ENCODE measurements at regions not wholly inside any gene's neighbourhood (a gene's known extent, or its start where the extent isn't known, plus 50 kb on each side); places are given as distances from the start of the nearest gene placed in this dataset.
"Not testable (repeated sequence)": the region's sequence is repeated elsewhere in the genome, so short reads cannot be mapped to it uniquely, and the experiment has no call there.

DNA sequence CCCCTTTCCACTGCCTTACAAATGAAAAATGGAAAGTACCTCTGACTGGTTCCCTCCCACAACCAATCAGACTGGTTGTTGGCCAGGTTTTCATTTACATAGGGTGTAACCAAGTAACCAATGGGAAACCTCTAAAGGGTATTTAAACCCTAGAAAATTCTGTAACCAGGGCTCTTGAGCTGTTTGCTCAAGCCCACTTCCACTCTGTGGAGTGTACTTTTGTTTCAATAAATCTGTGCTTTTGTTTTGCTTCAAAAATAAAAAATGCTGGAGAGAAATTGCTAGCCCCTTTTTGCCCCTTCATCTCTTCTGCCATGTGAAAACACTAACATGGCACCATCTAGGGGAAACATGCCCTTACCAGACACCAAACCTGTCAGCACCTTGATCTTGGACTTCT, 129.5 kb downstream of the AHR start:
- H3K27me3 Mint-ChIP-seq, result peaks cover 3% of the 10 kb centered on the region
- peaks cover 15% of the 10 kb centered on the region for H3K9me3 Mint-ChIP-seq (ENCODE audit: low read depth)
- no peak overlapping the region for H3K27ac Mint-ChIP-seq
- H3K4me1 Mint-ChIP-seq (ENCODE audit: low read depth), result no peaks in the 10 kb centered on the region
- H3K36me3 Mint-ChIP-seq, result no peaks in the 10 kb centered on the region
- H3K4me3 Mint-ChIP-seq, result no peak overlapping the region

DNA sequence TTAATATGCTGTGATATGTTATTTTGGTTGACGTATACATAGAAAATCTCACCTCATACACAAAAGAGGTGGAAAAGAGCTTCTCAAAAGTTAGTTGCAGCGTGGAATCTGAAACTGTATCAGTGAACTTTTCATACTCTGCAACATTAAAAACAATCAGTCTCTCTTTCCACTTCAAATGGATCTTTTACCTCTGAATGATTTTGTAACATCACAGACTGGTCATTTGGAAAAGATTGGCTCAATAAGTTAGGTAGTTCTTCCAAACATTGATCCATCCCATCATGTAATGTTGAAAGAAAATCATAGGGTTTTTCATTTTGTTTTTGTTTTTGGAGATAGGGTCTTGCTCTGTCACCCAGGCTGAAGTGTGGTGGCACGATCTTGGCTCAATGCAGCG, 131.1 kb downstream of the AHR start:
- Mint-ChIP-seq H3K36me3 (no peaks in the 10 kb centered on the region), H3K27me3 (peaks cover 3% of the 10 kb centered on the region), H3K27ac (no peak overlapping the region), H3K9me3 (ENCODE audit: low read depth) (peaks cover 15% of the 10 kb centered on the region), H3K4me1 (ENCODE audit: low read depth) (no peaks in the 10 kb centered on the region), H3K4me3 (no peak overlapping the region)

DNA sequence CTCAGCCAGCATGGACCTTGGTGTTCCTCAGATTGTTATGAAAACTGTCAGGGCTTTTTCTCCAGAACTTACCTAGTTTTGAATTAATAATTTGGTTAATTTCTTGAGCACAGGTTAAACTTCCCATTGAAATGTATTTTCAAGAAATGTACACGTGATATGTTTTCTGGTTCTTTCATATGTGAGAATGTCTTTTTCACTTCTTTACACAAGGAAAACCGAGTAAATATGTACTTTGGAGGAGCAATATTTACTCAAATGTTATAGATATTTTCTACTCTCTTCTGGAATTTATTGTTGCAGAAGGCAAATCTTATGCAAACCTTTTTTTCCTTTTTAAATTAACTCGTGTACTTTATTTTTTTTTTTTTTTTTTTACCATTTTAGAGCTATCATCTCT, 134.3 kb downstream of the AHR start:
- no peak overlapping the region for H3K4me3 Mint-ChIP-seq
- H3K9me3 Mint-ChIP-seq (ENCODE audit: low read depth), result peaks cover 13% of the 10 kb centered on the region
- H3K4me1 Mint-ChIP-seq (ENCODE audit: low read depth), result no peaks in the 10 kb centered on the region
- peaks cover 2% of the 10 kb centered on the region for H3K27me3 Mint-ChIP-seq
- H3K36me3 Mint-ChIP-seq, result no peaks in the 10 kb centered on the region
- no peak overlapping the region for H3K27ac Mint-ChIP-seq

DNA sequence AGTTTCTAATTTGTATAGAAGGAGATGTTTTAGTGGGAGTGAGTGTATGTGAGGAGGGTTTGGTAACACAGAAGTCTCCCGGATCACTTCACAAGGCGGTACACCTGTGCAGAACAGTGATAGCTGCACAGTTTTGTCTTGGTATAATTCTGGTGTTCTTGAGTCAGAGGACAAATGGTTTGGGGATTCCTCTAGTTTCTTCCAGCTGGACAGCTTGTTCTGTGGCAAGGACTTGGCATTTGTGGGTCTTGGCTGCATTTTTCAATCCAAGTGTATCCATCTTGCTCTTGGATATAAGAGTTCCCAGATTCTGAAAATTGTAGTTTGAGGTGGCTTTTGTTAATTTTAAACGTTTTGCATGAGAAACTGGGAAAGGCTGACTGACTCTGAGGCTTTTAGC, 135.7 kb downstream of the AHR start:
- Mint-ChIP-seq H3K4me1 (ENCODE audit: low read depth) (no peaks in the 10 kb centered on the region), H3K36me3 (no peaks in the 10 kb centered on the region), H3K9me3 (ENCODE audit: low read depth) (peaks cover 5% of the 10 kb centered on the region), H3K27me3 (peaks cover 2% of the 10 kb centered on the region), H3K27ac (no peak overlapping the region), H3K4me3 (no peak overlapping the region)

DNA sequence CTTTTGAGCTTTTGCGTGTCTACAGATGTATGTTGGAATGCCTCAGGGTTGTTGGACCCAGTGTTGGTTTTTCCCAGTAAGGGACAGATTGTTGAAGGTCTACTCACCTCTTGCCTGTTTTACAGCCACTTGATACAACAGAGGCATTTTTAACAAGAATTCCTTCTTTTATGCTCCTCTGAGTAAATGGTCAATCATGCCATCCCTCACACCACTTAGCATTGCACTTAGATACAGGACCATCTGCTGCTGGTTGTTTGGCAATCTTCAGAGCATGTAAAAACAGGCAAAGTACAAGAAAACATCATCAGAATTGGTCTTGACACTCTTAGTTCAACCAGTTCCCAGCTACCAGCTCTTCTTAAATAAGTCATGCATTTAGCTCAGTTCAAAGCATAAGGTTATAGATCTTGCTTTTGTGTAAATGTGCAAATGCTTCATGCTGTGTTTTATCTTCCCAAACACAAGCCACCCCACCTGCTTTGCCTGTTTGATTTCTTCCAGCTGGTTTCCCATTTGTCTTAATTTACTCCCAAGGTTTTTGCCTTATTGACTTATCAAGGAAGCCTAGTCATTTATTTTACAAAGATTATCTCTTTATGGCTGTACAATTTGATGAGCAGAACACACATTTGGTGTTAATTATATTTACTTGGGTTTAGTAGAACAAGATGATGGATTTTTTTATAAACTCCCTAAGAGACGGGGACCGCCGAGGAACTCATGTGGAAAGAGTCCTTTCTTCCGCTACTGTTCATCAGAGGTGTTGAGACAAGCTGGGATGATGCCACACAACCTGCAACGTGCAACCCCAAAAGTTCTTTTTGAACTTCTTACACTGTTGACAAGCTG, 136.6 kb downstream of the AHR start:
- H3K27me3 Mint-ChIP-seq, result peaks cover 2% of the 10 kb centered on the region

DNA sequence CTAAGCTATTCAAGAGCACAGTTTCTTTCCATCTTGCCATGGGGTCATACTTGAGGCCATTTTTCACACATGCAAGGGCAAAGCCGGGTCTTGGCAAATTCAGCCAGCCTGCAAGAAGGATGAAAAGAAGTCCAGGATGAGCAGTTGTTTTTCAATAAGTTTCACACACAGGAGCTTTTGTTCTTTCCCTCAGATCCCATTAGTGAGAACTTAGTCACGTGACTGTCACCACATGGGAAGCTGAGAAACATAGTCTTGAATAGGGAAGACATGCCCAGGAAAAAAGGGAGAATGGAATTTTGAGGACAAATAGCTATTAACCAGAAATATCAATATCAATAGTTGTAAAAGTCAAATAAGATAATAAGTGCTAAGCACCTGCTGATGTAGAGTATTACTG, 137.7 kb downstream of the AHR start:
- Mint-ChIP-seq H3K4me1 (ENCODE audit: low read depth) (peaks cover 5% of the 10 kb centered on the region), H3K27me3 (peaks cover 2% of the 10 kb centered on the region), H3K27ac (no peak overlapping the region), H3K9me3 (ENCODE audit: low read depth) (peaks cover 6% of the 10 kb centered on the region), H3K36me3 (peaks cover 2% of the 10 kb centered on the region), H3K4me3 (no peak overlapping the region)

More for the DNA sequence above, 136.6 kb downstream of the AHR start:
- H3K4me3 Mint-ChIP-seq, result no peak overlapping the region
- no peaks in the 10 kb centered on the region for H3K9me3 Mint-ChIP-seq (ENCODE audit: low read depth)
- no peaks in the 10 kb centered on the region for H3K4me1 Mint-ChIP-seq (ENCODE audit: low read depth)
- no peaks in the 10 kb centered on the region for H3K36me3 Mint-ChIP-seq
- no peak overlapping the region for H3K27ac Mint-ChIP-seq

DNA sequence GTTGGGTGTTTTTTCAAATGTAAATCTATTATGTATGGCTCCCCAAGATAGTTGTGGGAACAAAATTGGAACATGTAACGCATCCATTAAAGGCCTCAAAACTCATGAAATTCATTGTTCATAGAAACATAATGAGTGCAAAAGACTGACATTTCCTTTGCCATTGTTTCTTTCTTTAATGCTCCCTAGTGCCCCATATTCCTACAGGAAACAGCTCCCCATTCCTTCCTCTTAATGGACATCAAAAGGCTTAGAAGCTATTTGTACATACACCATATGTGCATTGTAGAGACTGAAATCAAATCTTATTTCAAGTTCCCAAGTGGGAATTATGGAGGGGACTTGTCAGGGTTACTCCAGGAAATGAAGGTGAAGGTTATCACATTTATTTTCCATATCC, 139.1 kb downstream of the AHR start:
- H3K36me3 Mint-ChIP-seq, result peaks cover 2% of the 10 kb centered on the region
- H3K4me1 Mint-ChIP-seq (ENCODE audit: low read depth), result peaks cover 9% of the 10 kb centered on the region

DNA sequence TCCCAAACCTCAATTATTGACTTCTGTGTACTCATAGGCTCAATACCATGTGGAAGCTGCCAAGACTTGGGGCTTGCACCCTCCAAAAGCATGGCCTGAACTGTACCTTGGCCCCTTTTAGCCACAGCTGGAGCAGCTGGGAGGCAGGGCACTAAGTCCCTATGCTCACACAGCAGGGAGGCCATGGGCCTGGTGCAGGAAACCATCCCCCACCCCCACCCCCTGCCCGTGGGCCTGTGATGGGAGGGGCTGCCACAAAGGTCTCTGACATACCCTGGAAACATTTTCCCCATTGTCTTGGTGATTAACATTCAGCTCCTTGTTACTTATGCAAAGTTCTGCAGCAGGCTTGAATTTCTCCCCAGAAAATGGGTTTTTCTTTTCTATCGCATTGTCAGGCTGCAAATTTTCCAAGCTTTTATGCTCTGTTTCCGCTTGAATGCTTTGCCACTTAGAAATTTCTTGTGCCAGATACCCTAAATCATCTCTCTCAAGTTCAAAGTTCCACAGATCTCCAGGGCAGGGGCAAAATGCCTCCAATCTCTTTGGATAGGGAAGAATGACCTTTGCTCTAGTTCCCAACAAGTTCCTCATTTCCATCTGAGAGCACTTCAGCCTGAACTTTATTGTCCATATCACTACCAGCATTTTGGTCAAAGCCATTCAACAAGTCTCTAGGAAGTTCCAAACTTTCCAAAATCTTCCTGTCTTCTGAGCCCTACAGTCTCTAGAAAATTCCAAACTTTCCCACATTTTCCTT, 141.8 kb downstream of the AHR start:
- H3K27ac Mint-ChIP-seq; H3K9me3 Mint-ChIP-seq (ENCODE audit: low read depth); H3K27me3 Mint-ChIP-seq; H3K4me3 Mint-ChIP-seq; H3K4me1 Mint-ChIP-seq (ENCODE audit: low read depth); H3K36me3 Mint-ChIP-seq: not testable (repeated sequence)

More for the DNA sequence above, 139.1 kb downstream of the AHR start:
- Mint-ChIP-seq H3K27me3 (no peaks in the 10 kb centered on the region), H3K4me3 (no peak overlapping the region), H3K27ac (no peak overlapping the region), H3K9me3 (ENCODE audit: low read depth) (peaks cover 6% of the 10 kb centered on the region)

DNA sequence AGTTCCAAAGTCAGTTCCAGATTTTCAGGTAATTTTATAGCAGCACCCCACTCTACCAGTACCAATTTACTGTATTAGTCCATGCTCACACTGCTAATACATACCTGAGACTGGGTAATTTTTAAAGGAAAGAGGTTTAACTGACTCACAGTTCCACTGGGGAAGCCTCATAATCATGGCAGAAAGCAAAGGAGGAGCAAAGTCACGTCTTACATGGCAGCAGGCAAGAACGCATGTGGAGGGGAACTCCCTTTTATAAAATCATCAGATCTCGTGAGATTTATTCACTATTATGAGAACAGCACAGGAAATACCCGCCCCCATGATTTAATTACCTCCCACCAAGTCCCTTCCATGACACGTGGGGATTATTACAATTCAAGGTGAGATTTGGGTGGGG, 142.4 kb downstream of the AHR start:
- Mint-ChIP-seq H3K27ac (no peak overlapping the region), H3K9me3 (ENCODE audit: low read depth) (peaks cover 6% of the 10 kb centered on the region), H3K4me3 (no peak overlapping the region), H3K27me3 (peaks cover 1% of the 10 kb centered on the region), H3K36me3 (peaks cover 2% of the 10 kb centered on the region), H3K4me1 (ENCODE audit: low read depth) (peaks cover 9% of the 10 kb centered on the region)

DNA sequence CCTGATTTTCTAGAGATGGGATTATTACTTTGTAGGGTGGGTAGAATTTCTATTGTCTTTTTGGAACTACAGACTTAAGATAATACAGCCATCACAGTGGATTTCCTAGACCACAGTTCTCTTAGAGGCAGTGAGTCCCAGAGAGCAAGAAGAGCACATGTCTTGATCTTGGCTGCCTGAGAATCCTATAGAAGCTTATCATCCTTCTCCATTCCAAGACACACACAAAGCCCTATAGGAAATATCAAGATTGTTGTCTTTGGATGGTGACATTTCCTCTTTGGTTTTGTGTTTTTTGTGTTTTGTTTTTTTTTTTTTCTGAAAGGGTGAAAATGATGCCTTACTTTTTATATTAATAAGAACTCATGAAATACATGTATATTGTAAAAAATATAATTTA, 143.1 kb downstream of the AHR start:
- no peak overlapping the region for H3K4me3 Mint-ChIP-seq
- no peak overlapping the region for H3K27ac Mint-ChIP-seq
- H3K9me3 Mint-ChIP-seq (ENCODE audit: low read depth), result peaks cover 6% of the 10 kb centered on the region
- H3K27me3 Mint-ChIP-seq, result peaks cover 1% of the 10 kb centered on the region
- H3K36me3 Mint-ChIP-seq, result peaks cover 2% of the 10 kb centered on the region
- H3K4me1 Mint-ChIP-seq (ENCODE audit: low read depth), result peaks cover 9% of the 10 kb centered on the region

DNA sequence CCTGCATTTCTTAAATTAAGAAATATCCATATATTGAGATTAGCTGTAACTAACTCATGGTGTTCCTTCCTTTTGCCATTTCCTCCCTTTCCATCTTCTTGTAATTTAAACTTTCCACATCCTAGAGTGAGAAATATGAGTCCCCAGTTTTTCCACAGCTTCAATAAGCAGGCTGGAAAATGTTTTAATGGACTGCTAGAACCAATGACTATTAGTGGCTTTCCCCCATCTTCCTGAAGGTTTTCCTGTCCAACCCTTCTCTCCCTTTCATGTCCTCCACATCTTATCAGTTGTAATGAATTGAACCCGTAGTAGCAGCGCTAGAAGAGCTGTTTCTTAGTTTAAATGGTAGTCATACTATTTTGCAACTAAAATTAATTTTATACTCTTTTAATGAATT, 145.7 kb downstream of the AHR start:
- H3K27ac Mint-ChIP-seq, result no peak overlapping the region

DNA sequence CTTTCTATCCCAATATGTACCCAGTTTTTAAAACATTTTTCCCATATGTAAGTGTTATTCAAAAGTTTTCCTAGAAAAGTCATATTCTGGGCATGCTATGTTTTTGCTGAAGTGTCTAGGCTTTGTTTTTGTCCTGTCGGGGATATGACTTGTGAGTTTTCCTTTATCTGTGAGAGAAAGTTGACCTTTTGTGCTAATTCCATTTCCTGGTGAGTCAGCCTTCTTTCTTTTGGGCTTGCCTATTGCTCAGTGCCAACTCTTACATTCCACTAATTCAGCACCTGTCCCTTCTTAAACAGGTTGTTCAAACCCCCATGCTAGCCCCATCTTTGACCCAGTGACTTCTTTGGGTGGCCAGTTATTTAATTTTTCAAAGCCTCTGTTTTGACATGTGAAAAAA, 146.2 kb downstream of the AHR start:
- no peak overlapping the region for H3K27ac Mint-ChIP-seq
- no peak overlapping the region for H3K4me3 Mint-ChIP-seq
- peaks cover 5% of the 10 kb centered on the region for H3K27me3 Mint-ChIP-seq
- peaks cover 9% of the 10 kb centered on the region for H3K36me3 Mint-ChIP-seq
- peaks cover 22% of the 10 kb centered on the region for H3K9me3 Mint-ChIP-seq (ENCODE audit: low read depth)
- H3K4me1 Mint-ChIP-seq (ENCODE audit: low read depth), result peaks cover 9% of the 10 kb centered on the region

More for the DNA sequence above, 145.7 kb downstream of the AHR start:
- Mint-ChIP-seq H3K9me3 (ENCODE audit: low read depth) (peaks cover 22% of the 10 kb centered on the region), H3K27me3 (peaks cover 5% of the 10 kb centered on the region), H3K4me1 (ENCODE audit: low read depth) (peaks cover 9% of the 10 kb centered on the region), H3K36me3 (peaks cover 9% of the 10 kb centered on the region), H3K4me3 (no peak overlapping the region)

DNA sequence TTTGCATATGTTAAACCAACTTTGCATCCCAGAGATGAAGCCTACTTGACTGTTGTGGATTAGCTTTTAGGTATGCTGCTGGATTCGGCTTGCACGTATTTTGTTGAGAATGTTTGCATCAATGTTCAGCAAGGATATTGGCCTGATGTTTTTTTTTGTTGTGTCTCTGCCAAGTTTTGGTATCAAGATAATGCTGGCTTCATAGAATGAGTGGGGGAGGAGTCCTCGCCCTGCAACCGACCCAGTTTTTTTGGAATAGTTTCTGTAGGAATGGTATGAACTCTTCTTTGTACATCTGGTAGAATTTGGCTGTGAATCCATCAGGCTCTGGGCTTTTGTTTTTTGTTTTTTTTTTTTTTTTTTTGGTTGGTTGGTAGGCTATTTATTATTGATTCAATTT, 147.9 kb downstream of the AHR start:
- H3K27ac Mint-ChIP-seq, result no peak overlapping the region
- H3K9me3 Mint-ChIP-seq (ENCODE audit: low read depth), result peaks cover 16% of the 10 kb centered on the region
- H3K27me3 Mint-ChIP-seq, result peaks cover 5% of the 10 kb centered on the region
- H3K36me3 Mint-ChIP-seq, result peaks cover 7% of the 10 kb centered on the region
- H3K4me1 Mint-ChIP-seq (ENCODE audit: low read depth), result peaks cover 2% of the 10 kb centered on the region
- H3K4me3 Mint-ChIP-seq, result no peak overlapping the region

DNA sequence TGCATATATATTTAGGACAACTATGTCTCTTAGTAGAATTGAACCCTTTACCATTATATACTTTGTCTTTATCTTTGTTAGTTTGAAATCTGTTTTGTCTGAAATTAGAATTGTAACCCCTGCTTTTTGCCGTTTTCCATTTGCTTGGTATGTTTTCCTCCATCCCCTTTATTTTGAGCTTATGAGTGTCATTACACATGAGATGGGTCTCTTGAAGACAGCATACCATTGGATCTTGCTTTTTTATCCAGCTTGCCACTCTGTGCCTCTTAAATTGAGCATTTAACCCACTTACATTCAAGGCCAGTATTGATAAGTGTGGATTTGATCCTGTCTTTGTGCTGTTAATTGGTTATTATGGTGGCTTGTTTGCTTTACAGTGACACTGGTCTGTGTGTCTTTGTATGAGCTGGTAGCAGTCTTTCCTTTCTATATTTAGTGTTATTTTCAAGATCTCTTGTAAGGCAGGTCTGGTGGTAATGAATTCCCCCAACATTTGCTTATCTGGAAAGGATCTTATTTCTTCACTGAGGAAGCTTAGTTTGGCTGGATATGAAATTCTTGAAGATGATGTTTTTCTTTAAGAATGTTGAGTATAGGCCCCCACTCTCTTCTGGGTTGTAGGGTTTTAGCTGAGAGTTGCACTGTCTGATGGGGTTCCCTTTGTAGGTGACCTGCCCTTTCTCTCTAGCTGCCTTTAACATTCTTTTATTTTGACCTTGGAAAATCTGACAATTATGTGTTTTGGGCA, 149.5 kb downstream of the AHR start:
- no peak overlapping the region for H3K27ac Mint-ChIP-seq
- H3K27me3 Mint-ChIP-seq, result peaks cover 5% of the 10 kb centered on the region
- H3K4me1 Mint-ChIP-seq (ENCODE audit: low read depth), result no peaks in the 10 kb centered on the region
- peaks cover 16% of the 10 kb centered on the region for H3K9me3 Mint-ChIP-seq (ENCODE audit: low read depth)
- H3K4me3 Mint-ChIP-seq, result no peak overlapping the region
- H3K36me3 Mint-ChIP-seq, result peaks cover 7% of the 10 kb centered on the region
